ENCODE measurements at regions not wholly inside any gene's neighbourhood (a gene's known extent, or its start where the extent isn't known, plus 50 kb on each side); places are given as distances from the start of the nearest gene placed in this dataset.

DNA sequence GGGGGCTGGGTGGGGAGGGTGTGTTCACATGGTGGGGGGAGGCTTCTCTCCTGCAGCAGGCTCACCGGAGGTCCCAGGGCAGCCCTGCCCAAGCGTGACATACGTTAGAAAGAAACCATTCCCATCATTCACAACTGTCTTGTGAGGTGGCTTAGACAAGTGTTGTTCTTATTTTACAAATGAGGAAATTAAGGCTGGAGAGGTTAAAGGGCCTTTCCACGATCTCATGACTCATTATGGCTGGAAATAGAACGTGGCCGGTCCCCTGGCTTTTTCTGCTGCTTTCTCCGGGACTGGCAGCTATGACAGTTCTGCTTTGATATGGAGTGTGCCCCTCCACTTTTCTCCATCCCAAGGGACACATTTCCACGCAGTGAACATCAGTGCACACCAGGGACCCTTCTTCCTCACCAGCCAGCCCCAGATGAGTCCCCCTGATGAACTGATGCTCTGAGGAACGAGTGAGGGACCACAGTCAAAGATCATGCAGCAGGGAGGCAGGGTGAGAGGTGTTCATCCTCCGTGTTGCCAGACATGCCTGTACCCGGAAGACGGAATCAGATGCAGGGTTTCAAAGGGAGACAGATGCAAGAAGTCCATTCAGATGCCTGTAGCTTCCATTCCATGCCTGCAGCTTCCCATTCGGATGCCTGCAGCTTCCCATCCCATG lies 64.0 kb upstream of the ACSL1 start:
- H3K27ac Mint-ChIP-seq: no peak overlapping the region
- 75% methylated on average over 5 of the region's 13 CpGs for WGBS (ENCODE audit: insufficient coverage)
- peaks cover 13 to 24% of the 10 kb centered on the region in 2 donors for H3K27me3 Mint-ChIP-seq
- H3K9me3 ChIP-seq: no peaks in the 10 kb centered on the region
- H3K4me3 Mint-ChIP-seq: no peak overlapping the region
- ChIA-PET POLR2A (no interaction called here), CTCF (interaction anchor here (0.6 to 1.0 kb wide), 4 partner anchors 17 to 1152 kb away, joined by 3 to 5 read pairs (median 3); no protein-coding TSS in a partner anchor)
- peaks cover 0 to 6% (median 0%) of the 10 kb centered on the region in 3 donors for H3K9me3 Mint-ChIP-seq
- peaks cover 0 to 3% (median 3%) of the 10 kb centered on the region in 3 donors for H3K4me1 Mint-ChIP-seq
- no peaks in the 10 kb centered on the region for H3K4me1 ChIP-seq (ENCODE audit: control insufficient read depth in 1 of 2, extremely low read depth in 1 of 2, insufficient read depth in 2 of 2, low read length in 2 of 2)
- H3K27me3 ChIP-seq (replicated peaks in 1 of 2; ENCODE audit: control insufficient read depth in 2 of 2, extremely low read depth in 1 of 2, insufficient read depth in 2 of 2, low read length in 1 of 2): peaks cover 0 to 10% of the 10 kb centered on the region in 2 experiments
- ATAC-seq (replicated peaks in 1 of 4) (no peak), DNase-seq (no peak)
- H3K4me3 ChIP-seq (ENCODE audit: control insufficient read depth in 1 of 2, extremely low read depth in 1 of 2, low read length in 1 of 2): no peak overlapping the region
- H3K36me3 Mint-ChIP-seq: no peaks in the 10 kb centered on the region
- H3K36me3 ChIP-seq (ENCODE audit: control insufficient read depth in 2 of 2, extremely low read depth in 1 of 2, insufficient read depth in 1 of 2, low read length in 1 of 2): no peaks in the 10 kb centered on the region
- H3K27ac ChIP-seq (ENCODE audit: low read length): no peak overlapping the region

DNA sequence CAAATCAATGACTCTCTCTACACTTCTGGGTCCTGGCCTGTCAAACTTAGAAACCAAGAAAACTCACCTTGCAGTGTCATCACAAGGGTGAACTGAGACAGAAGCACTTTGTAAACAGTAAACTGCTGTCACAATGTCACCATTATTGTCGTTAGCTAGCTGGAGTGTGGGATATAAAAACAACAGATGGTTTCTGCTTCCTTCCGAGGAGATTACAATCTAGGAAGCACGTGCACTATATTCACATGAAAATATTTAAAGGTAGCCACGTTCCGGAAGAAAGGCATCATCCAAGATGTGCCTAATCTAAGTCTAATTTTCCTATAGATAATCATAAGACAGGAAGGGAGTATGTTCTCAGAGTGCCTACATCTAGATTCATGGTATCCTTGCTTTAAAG lies 64.7 kb upstream of the ACSL1 start:
- Mint-ChIP-seq H3K9me3 (peaks cover 0 to 6% (median 0%) of the 10 kb centered on the region in 3 donors), H3K27me3 (peaks cover 13 to 24% of the 10 kb centered on the region in 2 donors), H3K27ac (no peak overlapping the region), H3K36me3 (no peaks in the 10 kb centered on the region), H3K4me3 (no peak overlapping the region), H3K4me1 (peaks cover 0 to 3% (median 3%) of the 10 kb centered on the region in 3 donors)
- ATAC-seq (replicated peaks in 1 of 4) (no peak), DNase-seq (no peak)
- ChIA-PET POLR2A (no interaction called here), CTCF (no interaction called here)
- peaks cover 0 to 10% of the 10 kb centered on the region in 2 experiments for H3K27me3 ChIP-seq (replicated peaks in 1 of 2; ENCODE audit: control insufficient read depth in 2 of 2, extremely low read depth in 1 of 2, insufficient read depth in 2 of 2, low read length in 1 of 2)
- no CpG with 5 or more reads among the region's 5 CpGs for WGBS (ENCODE audit: insufficient coverage)
- no peaks in the 10 kb centered on the region for H3K9me3 ChIP-seq
- H3K4me3 ChIP-seq (ENCODE audit: control insufficient read depth in 1 of 2, extremely low read depth in 1 of 2, low read length in 1 of 2): no peak overlapping the region
- H3K36me3 ChIP-seq (ENCODE audit: control insufficient read depth in 2 of 2, extremely low read depth in 1 of 2, insufficient read depth in 1 of 2, low read length in 1 of 2): no peaks in the 10 kb centered on the region
- no peaks in the 10 kb centered on the region for H3K4me1 ChIP-seq (ENCODE audit: control insufficient read depth in 1 of 2, extremely low read depth in 1 of 2, insufficient read depth in 2 of 2, low read length in 2 of 2)
- H3K27ac ChIP-seq (ENCODE audit: low read length): no peak overlapping the region

DNA sequence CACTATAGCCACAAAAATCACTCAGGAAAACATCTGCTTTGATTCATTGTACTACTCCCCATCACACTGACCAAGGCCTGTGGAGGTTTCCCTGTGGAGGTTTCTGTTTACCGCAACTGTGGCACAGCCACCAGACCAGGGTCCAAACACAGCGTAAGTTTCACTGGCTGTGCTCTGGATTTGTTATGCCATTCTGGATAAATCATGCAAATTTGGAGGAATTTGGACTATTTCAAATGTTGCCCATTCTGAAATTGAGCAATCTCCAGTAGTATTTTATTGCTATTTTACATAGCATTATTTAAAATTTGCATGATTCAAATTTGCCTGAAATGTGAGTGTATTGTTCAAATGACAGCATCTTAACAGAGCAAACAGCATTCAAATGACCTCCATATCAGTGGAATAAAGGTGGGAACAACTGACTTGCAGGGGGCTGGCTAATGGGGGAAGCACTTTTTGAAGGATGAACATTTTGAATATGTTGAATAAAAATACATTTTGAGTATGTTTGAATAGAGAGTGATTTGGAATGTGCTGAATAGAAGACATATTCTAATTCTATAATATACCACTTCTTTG lies 66.1 kb upstream of the ACSL1 start:
- WGBS (ENCODE audit: insufficient coverage): 100% methylated on average over 1 of the region's 2 CpGs
- no peak for ATAC-seq (replicated peaks in 1 of 4)
- H3K4me1 Mint-ChIP-seq: peaks cover 0 to 3% (median 3%) of the 10 kb centered on the region in 3 donors
- H3K36me3 ChIP-seq (ENCODE audit: control insufficient read depth in 2 of 2, extremely low read depth in 1 of 2, insufficient read depth in 1 of 2, low read length in 1 of 2): no peaks in the 10 kb centered on the region
- no peak overlapping the region for H3K4me3 ChIP-seq (ENCODE audit: control insufficient read depth in 1 of 2, extremely low read depth in 1 of 2, low read length in 1 of 2)
- no peak overlapping the region for H3K27ac Mint-ChIP-seq
- peaks cover 0 to 14% of the 10 kb centered on the region in 2 experiments for H3K27me3 ChIP-seq (replicated peaks in 1 of 2; ENCODE audit: control insufficient read depth in 2 of 2, extremely low read depth in 1 of 2, insufficient read depth in 2 of 2, low read length in 1 of 2)
- peaks cover 18 to 30% of the 10 kb centered on the region in 2 donors for H3K27me3 Mint-ChIP-seq
- POLR2A ChIA-PET: interaction anchor here in 1 of 2 donors (0.6 kb wide), 1 partner anchor 14 kb away, joined by 4 read pairs; no protein-coding TSS in a partner anchor
- H3K4me1 ChIP-seq (ENCODE audit: control insufficient read depth in 1 of 2, extremely low read depth in 1 of 2, insufficient read depth in 2 of 2, low read length in 2 of 2): no peaks in the 10 kb centered on the region
- CTCF ChIA-PET: no interaction called here
- no peaks in the 10 kb centered on the region for H3K9me3 ChIP-seq
- no peak overlapping the region for H3K4me3 Mint-ChIP-seq
- no peaks in the 10 kb centered on the region for H3K36me3 Mint-ChIP-seq
- H3K27ac ChIP-seq (ENCODE audit: low read length): no peak overlapping the region
- DNase-seq: no peak
- H3K9me3 Mint-ChIP-seq: peaks cover 0 to 6% (median 0%) of the 10 kb centered on the region in 3 donors

DNA sequence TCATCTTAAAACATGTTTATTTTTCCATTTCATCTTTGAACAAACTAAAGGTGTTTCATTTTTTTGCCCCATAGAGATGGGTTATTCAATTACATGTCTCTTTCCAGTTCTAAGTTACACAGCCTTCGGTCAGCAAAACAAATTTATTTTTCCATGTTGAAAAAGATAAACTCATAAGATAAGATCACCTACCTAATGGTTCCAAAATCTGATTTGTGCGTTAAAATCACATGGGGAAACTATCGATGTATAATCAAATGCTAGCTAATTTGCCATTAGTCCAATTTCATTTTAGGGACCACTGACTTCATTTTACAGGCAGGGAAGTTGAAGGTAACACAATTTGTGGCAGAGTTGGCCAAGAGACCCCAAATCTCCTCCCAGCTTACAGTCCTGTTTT lies 67.2 kb upstream of the ACSL1 start:
- H3K27me3 ChIP-seq (replicated peaks in 1 of 2; ENCODE audit: control insufficient read depth in 2 of 2, extremely low read depth in 1 of 2, insufficient read depth in 2 of 2, low read length in 1 of 2): peaks cover 0 to 23% of the 10 kb centered on the region in 2 experiments
- H3K36me3 Mint-ChIP-seq: no peaks in the 10 kb centered on the region
- WGBS (ENCODE audit: insufficient coverage): no CpG with 5 or more reads among the region's 3 CpGs
- H3K9me3 Mint-ChIP-seq: peaks cover 0 to 6% (median 0%) of the 10 kb centered on the region in 3 donors
- H3K4me3 ChIP-seq (ENCODE audit: control insufficient read depth in 1 of 2, extremely low read depth in 1 of 2, low read length in 1 of 2): no peak overlapping the region
- no peaks in the 10 kb centered on the region for H3K36me3 ChIP-seq (ENCODE audit: control insufficient read depth in 2 of 2, extremely low read depth in 1 of 2, insufficient read depth in 1 of 2, low read length in 1 of 2)
- ChIA-PET POLR2A (interaction anchor here in 1 of 2 donors (1.2 kb wide), 1 partner anchor 9 kb away, joined by 3 read pairs; no protein-coding TSS in a partner anchor), CTCF (no interaction called here)
- ATAC-seq (replicated peaks in 1 of 4) (no peak), DNase-seq (no peak)
- H3K27ac Mint-ChIP-seq: no peak overlapping the region
- no peak overlapping the region for H3K27ac ChIP-seq (ENCODE audit: low read length)
- no peak overlapping the region for H3K4me3 Mint-ChIP-seq
- H3K4me1 ChIP-seq (ENCODE audit: control insufficient read depth in 1 of 2, extremely low read depth in 1 of 2, insufficient read depth in 2 of 2, low read length in 2 of 2): no peaks in the 10 kb centered on the region
- peaks cover 0 to 3% (median 3%) of the 10 kb centered on the region in 3 donors for H3K4me1 Mint-ChIP-seq
- H3K27me3 Mint-ChIP-seq: peaks cover 23 to 30% of the 10 kb centered on the region in 2 donors
- no peaks in the 10 kb centered on the region for H3K9me3 ChIP-seq

DNA sequence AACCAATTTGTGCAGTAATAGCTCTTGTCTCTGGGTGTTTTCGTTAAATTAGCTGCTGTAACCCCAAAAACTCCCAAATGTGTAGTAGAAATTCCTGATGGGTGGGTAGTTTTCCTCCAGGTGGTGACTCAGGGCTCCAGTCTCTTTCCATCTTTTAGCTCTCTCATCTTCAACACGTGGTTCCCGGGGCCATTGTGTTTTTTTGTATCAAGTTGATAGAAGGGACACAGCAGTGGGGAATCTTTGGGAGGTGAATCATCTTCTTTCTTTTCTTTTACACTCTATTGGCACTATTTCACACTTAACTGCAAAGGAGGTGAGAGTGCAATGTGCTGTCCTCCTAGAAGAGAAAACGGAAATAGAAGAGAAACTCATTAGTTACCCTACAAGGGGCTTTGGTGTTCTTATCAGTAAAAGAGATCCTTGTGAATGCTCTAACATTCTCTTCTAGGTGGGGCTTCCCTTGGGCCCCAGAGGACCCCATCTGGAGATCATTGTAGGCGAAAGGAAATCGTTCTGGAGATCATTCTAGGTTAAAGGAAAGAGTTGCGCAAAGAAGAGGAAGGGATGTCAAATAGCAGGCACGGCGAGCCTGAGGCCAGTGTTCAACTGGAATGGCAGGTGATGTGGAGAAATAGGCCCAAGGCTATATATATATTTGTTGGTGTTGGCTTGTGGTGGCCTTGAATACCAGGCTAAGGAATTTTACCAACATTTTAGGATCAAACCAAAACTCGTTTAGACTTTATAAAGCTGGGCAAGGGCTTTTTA lies 68.2 kb upstream of the ACSL1 start:
- ATAC-seq (replicated peaks in 1 of 4): no peak
- Histone ChIP-seq H3K9me3 (no peaks in the 10 kb centered on the region), H3K4me3 (ENCODE audit: control insufficient read depth in 1 of 2, extremely low read depth in 1 of 2, low read length in 1 of 2) (no peak overlapping the region), H3K36me3 (ENCODE audit: control insufficient read depth in 2 of 2, extremely low read depth in 1 of 2, insufficient read depth in 1 of 2, low read length in 1 of 2) (no peaks in the 10 kb centered on the region), H3K27me3 (replicated peaks in 1 of 2; ENCODE audit: control insufficient read depth in 2 of 2, extremely low read depth in 1 of 2, insufficient read depth in 2 of 2, low read length in 1 of 2) (peaks cover 0 to 26% of the 10 kb centered on the region in 2 experiments), H3K27ac (ENCODE audit: low read length) (no peak overlapping the region), H3K4me1 (ENCODE audit: control insufficient read depth in 1 of 2, extremely low read depth in 1 of 2, insufficient read depth in 2 of 2, low read length in 2 of 2) (no peaks in the 10 kb centered on the region)
- 75% methylated on average over 6 of the region's 10 CpGs for WGBS (ENCODE audit: insufficient coverage)
- no peak for DNase-seq
- peaks cover 0 to 6% (median 0%) of the 10 kb centered on the region in 3 donors for H3K9me3 Mint-ChIP-seq
- H3K4me3 Mint-ChIP-seq: no peak overlapping the region
- H3K36me3 Mint-ChIP-seq: no peaks in the 10 kb centered on the region
- ChIA-PET POLR2A (interaction anchor here in 1 of 2 donors (1.2 kb wide), 1 partner anchor 10 kb away, joined by 3 read pairs; no protein-coding TSS in a partner anchor), CTCF (no interaction called here)
- peaks cover 23 to 28% of the 10 kb centered on the region in 2 donors for H3K27me3 Mint-ChIP-seq
- no peak overlapping the region for H3K27ac Mint-ChIP-seq
- H3K4me1 Mint-ChIP-seq: peaks cover 0 to 3% (median 3%) of the 10 kb centered on the region in 3 donors

DNA sequence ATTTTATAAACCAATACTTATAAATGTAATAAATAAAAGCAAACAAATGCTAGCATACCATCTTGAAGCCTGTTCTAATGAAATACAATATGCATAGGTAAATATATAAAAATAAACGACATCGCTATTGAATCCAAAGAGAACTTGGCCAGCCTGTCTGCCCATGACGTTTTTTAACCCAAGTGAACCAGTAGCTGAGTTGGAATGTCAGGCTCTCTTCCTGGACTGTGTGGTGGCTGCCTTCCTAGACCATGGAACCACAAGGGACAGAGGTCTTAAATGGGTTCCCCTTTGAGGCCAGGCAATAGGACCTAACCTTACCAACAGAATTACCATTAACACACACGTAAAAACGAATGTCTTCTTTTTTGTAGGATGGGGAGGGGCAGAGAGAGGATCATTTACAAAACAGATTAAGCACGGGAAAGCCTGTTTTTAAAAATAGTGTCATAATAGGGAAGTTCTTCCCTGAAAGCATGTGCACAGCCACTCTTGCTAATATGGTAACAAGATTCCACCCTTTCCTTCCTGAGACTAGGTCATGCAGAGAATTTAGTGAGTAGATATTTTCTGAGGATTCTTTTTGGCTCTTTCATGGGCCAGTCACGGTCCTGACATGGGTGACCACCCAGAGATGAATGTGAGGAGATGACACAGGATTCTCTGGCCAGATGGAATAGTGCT lies 69.4 kb upstream of the ACSL1 start:
- peaks cover 20 to 25% of the 10 kb centered on the region in 2 donors for H3K27me3 Mint-ChIP-seq
- no peaks in the 10 kb centered on the region for H3K9me3 ChIP-seq
- DNase-seq: no peak
- 25% methylated on average over 3 of the region's 7 CpGs for WGBS (ENCODE audit: insufficient coverage)
- no peak for ATAC-seq (replicated peaks in 1 of 4)
- no peaks in the 10 kb centered on the region for H3K36me3 ChIP-seq (ENCODE audit: control insufficient read depth in 2 of 2, extremely low read depth in 1 of 2, insufficient read depth in 1 of 2, low read length in 1 of 2)
- ChIA-PET POLR2A (no interaction called here), CTCF (no interaction called here)
- H3K27me3 ChIP-seq (replicated peaks in 1 of 2; ENCODE audit: control insufficient read depth in 2 of 2, extremely low read depth in 1 of 2, insufficient read depth in 2 of 2, low read length in 1 of 2): peaks cover 0 to 26% of the 10 kb centered on the region in 2 experiments
- H3K4me1 Mint-ChIP-seq: peaks cover 0 to 3% (median 3%) of the 10 kb centered on the region in 3 donors
- H3K9me3 Mint-ChIP-seq: peaks cover 0 to 6% (median 0%) of the 10 kb centered on the region in 3 donors
- H3K4me1 ChIP-seq (ENCODE audit: control insufficient read depth in 1 of 2, extremely low read depth in 1 of 2, insufficient read depth in 2 of 2, low read length in 2 of 2): no peaks in the 10 kb centered on the region
- H3K27ac ChIP-seq (ENCODE audit: low read length): no peak overlapping the region
- H3K4me3 ChIP-seq (ENCODE audit: control insufficient read depth in 1 of 2, extremely low read depth in 1 of 2, low read length in 1 of 2): no peak overlapping the region
- H3K4me3 Mint-ChIP-seq: no peak overlapping the region
- no peak overlapping the region for H3K27ac Mint-ChIP-seq
- H3K36me3 Mint-ChIP-seq: no peaks in the 10 kb centered on the region
